ENCODE measurements at regions not wholly inside any gene's neighbourhood (a gene's known extent, or its start where the extent isn't known, plus 50 kb on each side); places are given as distances from the start of the nearest gene placed in this dataset.

- Histone ChIP-seq H3K27me3 (ENCODE audit: control insufficient read depth in 2 of 2, insufficient read depth in 2 of 2, low read length in 2 of 2) (peaks cover 5 to 23% of the 10 kb centered on the region in 2 experiments; a peak in 3 of 5 replicates), H3K9me3 (replicated peaks; ENCODE audit: control insufficient read depth, insufficient read depth, low read depth, low read length) (no peaks in the 10 kb centered on the region), H3K4me2 (ENCODE audit: insufficient read depth, low read length) (no peak overlapping the region), H3K9ac (ENCODE audit: insufficient read depth in 1 of 2, low read depth in 2 of 2, low read length in 2 of 2) (no peak overlapping the region), H2AFZ (ENCODE audit: low read depth, low read length) (no peak overlapping the region), H3K9me1 (ENCODE audit: control insufficient read depth, insufficient read depth, low read length) (no peaks in the 10 kb centered on the region), H3K27ac (ENCODE audit: extremely low read depth, low read depth, low read length) (no peak overlapping the region), H3K4me3 (no peak overlapping the region), H3K4me1 (replicated peaks in 1 of 2; ENCODE audit: control insufficient read depth in 2 of 2, insufficient read depth in 2 of 2, low read length in 2 of 2) (no peaks in the 10 kb centered on the region; a peak in 1 of 5 replicates), H3K79me2 (ENCODE audit: control insufficient read depth, insufficient read depth, low read length) (no peaks in the 10 kb centered on the region), H4K20me1 (replicated peaks; ENCODE audit: control insufficient read depth, insufficient read depth, low read length) (no peaks in the 10 kb centered on the region), H3K36me3 (ENCODE audit: control insufficient read depth, insufficient read depth, low read length) (no peaks in the 10 kb centered on the region)
- FAIRE-seq: no peak
- CTCF ChIA-PET (ENCODE audit: low intra/inter-chr PET ratio): no interaction called here
- in situ Hi-C loops (cut with MboI) (no loop called here), intact Hi-C loops (cut with micrococcal nuclease) (no loop called here)
- POLR2A ChIA-PET: interaction anchor here (1.1 kb wide), 1 partner anchor 26 kb away, joined by 3 read pairs; no protein-coding TSS in a partner anchor
- WGBS (ENCODE audit: insufficient coverage, low coverage, missing lambda C conversion rate): 2% methylated on average over 8 of the region's 8 CpGs
- no peak for DNase-seq (ENCODE audit: extremely low read depth in 1 of 4, low spot score in 3 of 4)
- ATAC-seq: no peak
- TF ChIP-seq DEAF1 (CRISPR knock-in tag; IDR thresholded peaks at IDR 0.05) (no peak), RHOXF2B (CRISPR knock-in tag; conservative IDR thresholded peaks at IDR 0.05) (no peak), IRF2 (CRISPR knock-in tag; IDR thresholded peaks at IDR 0.05) (no peak), IFI16 (CRISPR knock-in tag; IDR thresholded peaks at IDR 0.05) (no peak), ZNF551 (CRISPR knock-in tag; IDR thresholded peaks at IDR 0.05) (no peak), XRCC4 (IDR thresholded peaks at IDR 0.05; ENCODE audit: extremely low read depth, insufficient read depth, insufficient read length) (no peak), HMGN3 (IDR thresholded peaks at IDR 0.05; ENCODE audit: borderline replicate concordance, extremely low read depth, insufficient read length, low read depth, low read length) (no peak), NR4A1 (CRISPR knock-in tag; IDR thresholded peaks at IDR 0.05) (no peak), NR4A1 (tag; IDR thresholded peaks at IDR 0.05) (no peak), MYC (IDR thresholded peaks at IDR 0.05; ENCODE audit: low read depth, low read length) (no peak), MYC (CRISPR knock-in tag; IDR thresholded peaks at IDR 0.05; ENCODE audit: borderline replicate concordance, low read depth) (no peak), CXXC5 (CRISPR knock-in tag; IDR thresholded peaks at IDR 0.05) (no peak), ATF2 (CRISPR knock-in tag; IDR thresholded peaks at IDR 0.05) (no peak), BRD4 (IDR thresholded peaks at IDR 0.05) (no peak), HSF4 (CRISPR knock-in tag; IDR thresholded peaks at IDR 0.05; ENCODE audit: borderline replicate concordance) (no peak)
- no TSS peak for BruUV-seq (replicated peaks)
Observed at GRCh38 chr11:15565880-15566279, 451.2 kb downstream of the INSC start.
